HK-2 (cell line): ENCODE measurements at regions not wholly inside any gene's neighbourhood (a gene's known extent, or its start where the extent isn't known, plus 50 kb on each side); places are given as distances from the start of the nearest gene placed in this dataset.
"Not testable (repeated sequence)": the region's sequence is repeated elsewhere in the genome, so short reads cannot be mapped to it uniquely, and the experiment has no call there.

Experiments
- DNase-seq: peaks from one replicate; pipeline ENCODE4 v3.0.0-alpha.2; 2018; ENCODE audit not compliant: unreplicated experiment

DNA sequence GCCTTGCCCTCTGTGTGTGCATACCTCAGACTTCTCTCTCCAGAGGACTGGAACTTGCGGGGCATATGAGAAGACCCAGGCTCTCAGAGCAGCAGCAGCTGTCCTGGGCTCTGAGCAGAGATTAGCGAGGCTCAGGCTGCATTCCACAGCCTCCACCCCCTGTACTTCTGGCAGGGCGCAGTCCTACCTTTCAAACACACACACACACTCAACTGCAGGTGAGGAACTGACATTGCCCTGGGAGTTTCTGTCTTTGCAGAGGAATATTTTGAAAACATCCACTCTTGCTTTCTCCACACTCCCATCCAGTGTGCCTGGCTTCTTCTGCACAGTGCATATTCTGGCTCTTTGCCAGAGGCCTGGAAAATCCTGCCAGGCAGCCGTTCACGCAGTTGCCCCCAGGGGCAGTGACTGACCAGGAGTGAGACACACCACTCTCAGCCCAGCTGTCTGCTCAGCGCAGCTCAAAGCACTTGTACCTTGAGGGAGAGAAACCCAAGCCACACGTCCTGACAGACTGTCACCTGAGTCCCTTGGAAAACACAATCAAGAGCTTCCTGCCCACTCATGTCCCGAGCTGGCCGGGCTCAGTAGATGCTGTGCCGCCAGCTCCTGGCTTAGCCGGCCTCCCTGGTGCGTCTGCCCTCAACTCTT lies 460.8 kb downstream of the RNF144A start:
- DNase-seq, result no peak

DNA sequence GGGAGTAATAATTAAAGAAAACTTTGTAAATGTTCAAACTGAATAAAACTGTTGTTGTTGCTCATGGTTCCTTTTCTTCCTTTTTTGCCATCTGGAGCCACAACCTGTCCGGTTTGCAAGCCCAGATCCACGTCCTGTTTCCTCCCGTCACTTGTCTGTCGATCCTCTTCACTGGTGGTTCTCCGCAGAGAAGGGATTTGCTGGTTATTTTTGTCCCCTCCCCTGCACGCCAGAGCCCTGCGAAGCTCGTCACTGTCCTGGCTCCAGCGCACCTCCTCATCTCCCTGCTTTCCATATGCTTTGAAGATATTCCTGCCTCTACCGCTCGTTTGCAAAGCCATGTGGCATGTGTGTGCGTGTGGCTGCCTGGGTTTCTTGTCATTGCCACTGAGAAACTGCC lies 461.4 kb downstream of the RNF144A start:
- no peak for DNase-seq

DNA sequence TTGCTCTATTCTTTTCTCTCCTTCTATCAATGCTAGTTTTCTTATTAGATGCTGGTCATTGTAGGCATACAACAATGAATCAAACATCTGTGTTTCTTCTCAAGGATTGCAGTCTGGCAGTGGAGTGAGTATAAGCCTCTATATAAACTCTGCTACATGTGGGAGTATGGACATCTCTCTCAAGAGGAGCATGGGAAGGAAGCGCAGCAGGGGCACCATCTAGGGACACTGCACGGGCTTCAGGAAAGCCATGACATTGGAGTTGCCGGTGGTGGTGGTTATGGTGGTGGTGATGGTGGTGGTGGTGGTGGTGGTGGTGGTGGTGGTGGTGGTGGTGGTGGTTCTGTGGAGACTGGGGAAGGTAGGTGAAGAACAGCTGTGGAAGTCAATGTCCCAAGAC lies 462.6 kb downstream of the RNF144A start:
- DNase-seq, result no peak

DNA sequence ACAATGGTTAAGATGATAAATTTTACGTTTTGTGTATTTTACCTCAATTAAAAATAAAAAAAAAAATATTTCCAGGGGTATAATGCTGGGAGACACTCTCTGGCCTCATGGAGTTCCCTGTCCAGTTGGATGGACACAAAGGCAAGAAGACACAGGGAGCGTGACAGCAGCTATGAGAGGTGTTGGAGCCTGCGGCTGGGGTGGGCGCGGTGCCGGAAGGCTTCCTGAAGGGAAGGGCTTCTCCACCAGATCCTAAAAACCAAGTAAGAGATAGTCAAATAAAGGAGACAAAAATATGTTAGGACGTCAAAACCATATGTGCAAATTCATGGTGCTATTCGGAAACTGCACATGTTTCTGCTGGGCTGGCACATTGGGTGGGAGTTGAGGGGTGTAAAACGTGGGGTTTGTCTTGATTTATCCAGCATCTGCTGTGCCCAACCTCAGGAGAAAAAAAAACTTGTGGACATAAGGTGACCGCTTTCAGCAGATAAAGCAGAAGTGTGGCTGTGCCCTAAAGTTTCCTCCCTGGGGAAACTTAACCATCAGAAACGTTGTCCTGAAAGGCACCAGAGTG lies 467.6 kb downstream of the RNF144A start:
- no peak for DNase-seq

DNA sequence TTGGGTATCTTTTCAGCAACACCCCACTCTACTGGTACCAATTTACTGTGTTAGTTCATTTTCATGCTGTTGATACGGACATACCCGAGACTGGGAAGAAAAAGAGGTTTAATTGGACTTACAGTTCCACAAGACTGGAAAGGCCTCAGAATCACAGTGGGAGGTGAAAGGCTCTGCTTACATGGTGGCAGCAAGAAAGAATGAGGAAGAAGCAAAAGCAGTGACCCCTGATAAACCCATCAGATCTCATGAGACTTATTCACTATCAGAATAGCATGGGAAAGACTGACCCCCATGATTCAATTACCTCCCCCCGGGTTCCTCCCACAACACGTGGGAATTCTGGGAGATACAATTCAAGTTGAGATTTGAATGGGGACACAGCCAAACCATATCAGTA lies 473.1 kb downstream of the RNF144A start:
- DNase-seq, result not testable (repeated sequence)

DNA sequence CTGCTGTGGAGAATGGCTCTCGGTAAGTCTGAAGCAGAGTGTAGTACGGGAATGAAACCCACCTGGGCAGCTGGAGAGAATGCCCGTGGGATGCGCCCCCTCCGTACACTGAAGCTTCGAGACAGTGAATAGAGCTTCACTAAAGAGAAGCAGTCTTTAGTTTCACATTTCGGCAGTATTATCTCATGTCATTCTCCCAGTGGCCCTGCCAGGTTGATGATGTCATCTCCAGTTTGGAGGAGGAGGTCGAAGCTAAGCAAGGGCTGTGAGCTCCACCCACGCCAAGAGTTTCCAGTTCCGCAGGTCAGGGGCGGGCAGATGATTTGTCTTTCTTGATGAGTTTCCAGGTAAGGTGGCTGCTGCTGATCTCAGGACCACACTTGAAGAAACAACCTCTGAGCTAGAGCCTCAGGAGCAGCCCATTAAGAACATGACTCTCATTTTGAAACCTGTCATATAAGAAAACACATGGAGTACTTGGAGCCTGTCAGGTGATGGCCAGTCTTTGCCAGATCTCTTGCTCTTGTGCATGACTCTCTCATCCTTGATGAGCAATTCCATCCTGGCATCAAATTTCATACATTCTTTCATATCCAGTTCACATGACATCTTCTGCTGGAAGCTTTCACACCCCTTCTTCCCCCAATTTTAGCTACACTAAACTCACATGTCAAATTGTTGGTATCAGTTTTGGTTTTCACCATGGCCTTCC lies 475.0 kb downstream of the RNF144A start:
- DNase-seq, result no peak

DNA sequence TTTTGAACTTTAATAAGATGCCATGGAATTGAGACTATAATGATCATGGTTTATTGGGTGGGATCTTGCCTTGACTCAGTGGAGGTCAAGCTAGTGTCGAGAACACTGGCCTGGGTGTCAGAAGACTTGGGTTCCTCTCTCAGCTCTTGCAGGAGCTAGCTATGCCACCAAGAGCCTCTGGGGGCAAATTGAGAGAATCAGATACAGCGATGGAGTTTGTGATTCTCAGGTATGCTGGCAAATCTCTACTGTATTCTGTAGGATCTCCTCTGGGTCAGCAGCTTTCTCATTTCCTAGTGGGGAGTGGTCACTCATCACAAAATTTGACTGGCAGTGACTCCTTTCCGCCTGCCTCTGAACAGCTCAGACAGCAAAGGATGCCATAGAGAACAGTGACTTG lies 477.0 kb downstream of the RNF144A start:
- DNase-seq, result no peak

DNA sequence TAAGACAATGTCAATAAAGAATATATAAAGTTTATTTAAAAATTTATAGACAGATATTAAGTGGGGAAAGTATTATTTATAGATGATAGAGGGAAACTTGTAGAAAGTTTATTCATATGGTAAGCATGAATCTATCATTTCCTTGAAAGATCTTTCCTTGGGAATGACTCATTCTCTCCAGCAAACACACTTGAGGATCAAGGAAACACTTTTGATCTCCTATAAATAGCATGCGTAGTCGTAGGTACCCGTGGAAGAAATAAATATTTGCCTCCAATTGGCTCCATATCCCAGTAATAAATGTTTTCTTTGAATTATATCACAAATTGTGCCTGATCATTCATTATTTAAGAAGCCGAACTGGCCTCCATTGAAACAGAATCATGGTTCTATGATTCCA lies 483.4 kb downstream of the RNF144A start:
- DNase-seq, result no peak

DNA sequence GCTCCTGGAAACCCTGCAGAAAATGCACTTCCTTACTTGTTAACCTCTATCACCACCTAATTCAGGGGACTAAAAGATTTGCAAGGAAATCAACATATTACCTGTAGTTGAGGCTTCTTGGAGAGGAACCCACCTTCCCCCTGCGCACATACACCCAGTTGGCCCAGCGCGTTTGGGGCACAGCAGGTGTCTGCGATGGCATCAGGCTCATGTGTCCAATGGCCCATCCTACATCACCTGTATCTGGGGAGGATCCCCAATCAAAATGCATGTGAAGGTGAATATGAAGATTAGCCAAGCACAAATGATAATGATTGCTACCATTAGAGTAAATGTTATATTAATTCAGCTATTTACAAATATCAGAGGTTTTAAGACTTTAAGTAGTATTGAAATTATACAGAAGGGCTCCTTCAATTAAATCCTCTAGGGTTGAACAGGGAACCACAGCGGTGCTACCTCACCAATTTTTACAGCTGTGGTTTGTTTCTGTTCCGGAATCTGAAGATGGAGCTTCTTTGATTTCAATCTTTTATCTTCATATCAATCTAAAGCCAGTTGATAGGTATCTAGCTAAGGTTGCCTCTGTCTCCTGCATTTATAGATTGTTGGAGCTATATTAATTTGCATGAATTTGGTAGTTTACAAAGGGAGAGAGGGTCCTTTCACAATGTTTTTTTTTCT lies 486.0 kb downstream of the RNF144A start:
- DNase-seq, result no peak

DNA sequence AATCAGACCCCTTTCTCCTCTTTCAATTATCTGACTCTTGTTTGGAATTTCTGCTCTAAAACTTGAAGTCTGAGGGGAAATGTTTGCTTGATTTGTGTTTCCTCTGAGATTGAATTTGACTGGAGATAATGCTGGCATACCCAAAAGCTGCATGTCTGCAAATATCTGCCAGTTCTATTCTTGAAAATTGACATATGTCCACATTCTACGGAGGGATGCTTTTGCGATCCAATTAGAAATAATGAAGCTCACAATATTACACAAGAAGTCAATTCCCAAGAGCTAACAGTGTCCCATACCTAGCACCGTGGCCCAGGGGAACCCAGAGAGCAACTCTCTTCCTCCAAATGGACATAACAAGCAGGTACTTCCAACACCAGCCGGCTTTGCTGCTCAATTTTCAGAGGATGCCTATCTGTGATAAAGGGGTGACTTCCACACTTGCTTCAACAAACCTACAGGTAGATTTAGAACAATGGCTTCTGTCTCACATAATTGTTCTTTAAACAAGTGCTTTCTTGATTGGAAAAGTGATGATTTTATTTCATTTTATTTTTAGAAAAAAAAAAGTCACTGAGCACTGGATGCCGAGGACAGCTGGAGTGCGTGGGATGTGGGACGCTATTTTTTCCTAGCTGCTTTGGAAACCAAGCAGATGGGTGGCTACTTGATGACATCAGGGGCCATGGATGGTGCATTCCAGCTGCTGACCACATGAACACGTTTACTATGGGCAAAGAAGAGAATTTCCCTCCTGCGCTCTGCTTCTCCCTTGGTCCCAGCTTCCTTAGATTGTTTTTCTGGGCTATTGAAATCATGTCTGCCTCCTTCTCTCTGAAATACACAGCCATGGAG lies 488.9 kb downstream of the RNF144A start:
- DNase-seq, result no peak

DNA sequence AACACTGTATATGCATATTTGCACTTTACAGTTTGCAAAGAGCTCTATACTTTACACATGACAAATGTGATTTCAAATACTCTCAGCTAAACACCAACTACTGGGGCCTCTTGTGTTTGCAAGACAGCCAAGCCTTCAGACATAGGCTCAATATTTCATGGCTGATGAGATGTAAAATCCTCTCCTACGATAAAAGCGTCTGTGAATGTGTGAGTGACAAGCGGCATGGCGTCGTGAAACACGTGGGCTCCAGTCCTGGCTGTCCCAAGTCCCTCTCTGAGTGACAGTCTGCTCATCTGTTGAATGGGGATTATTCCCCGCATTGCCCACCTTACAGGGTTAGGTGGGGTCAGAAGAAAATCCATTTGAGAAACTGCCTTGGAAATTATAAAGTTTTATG lies 489.8 kb downstream of the RNF144A start:
- no peak for DNase-seq

DNA sequence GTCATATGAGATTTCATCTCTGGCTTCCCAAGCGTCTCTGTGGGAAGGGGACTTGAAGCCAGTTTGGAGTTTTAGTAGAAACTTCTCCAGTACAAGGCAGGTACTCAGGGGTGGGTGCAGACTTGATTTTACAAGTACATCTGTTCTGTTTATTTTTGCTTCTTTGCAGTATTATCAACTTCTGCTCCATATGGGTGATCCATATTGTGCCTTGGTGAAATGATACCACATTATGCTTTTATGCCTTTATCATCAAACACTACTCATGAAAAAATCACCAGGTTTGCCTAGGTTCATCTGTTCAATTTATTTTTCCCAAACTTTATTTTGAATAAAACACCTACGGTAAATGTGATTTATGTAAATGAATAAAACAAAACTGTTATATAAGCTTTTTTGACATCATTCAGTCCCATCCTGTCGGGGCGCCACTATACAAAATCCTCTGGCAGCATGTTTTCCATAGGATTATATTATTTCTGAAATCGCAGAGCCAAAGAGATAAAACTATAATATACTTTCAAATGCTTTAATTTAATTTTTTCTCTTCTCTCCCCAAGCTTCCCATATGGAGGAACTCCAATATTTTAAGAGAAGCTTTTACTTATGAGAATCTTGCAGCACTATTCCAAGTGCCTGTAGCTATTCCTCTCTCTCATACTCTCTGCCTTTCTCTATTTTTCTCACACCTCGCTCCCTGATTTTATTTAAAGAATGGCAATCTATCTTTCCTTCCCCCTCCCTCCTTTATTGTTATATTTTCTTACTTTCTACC lies 490.9 kb downstream of the RNF144A start:
- DNase-seq, result no peak

DNA sequence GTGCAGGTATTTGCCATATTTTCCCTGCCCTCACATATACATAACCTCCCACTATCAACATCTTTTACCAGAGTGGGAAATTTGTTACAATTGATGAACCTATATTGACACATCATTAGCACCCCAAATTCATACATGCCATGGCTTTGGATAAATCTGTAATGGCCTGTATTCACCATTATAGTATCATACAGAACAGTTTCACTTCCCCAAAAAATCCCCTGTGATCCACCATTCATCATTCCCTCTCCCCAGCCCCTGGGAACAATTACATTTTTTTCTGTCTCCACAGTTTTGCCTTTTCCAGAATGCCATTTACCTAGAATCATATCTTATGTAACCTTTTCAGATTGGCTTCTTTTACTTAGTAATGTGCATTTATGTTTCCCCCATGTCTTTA lies 494.5 kb downstream of the RNF144A start:
- DNase-seq, result no peak

DNA sequence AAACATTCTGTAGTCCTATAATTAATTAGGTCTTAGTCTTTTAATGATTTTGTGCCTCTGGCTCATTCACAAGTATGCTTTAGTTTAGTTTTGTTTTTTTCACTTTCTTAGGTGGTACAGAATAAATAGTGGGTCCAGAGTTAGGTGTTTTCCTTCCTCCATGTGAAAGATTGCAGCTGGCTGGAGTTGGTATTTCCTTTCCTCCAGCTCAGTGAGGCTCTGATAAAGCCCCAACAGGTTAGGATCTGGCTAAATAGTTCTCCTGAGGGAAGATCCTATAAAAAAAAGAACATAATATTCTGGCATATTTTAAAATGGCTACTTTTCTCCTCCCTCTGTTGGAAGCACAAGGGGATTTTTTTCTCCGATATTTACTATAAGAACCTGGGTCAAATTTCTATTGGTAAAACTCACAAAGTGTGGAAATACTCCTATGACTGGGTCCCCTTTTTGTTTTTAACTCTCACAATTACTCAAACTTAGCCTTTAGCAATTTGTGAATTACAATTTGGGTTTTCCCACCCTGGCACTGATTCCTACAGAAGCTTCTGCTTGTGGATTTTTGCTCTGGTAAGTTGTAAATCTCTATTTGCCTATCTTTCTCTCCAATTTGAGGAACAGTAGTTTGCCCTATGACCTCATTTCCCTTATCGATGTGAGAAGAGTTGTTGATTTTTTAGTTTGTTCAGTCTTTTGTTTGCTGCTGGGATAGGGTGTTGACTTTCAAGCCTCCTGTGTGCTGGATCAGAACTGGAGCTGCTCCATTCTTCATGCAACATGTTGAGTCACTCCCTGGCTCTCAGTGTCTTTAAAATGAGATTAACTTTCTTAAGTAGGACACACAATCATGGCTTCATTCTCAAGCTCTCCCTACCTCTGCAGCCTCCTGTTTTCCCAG lies 500.9 kb downstream of the RNF144A start:
- DNase-seq, result no peak

DNA sequence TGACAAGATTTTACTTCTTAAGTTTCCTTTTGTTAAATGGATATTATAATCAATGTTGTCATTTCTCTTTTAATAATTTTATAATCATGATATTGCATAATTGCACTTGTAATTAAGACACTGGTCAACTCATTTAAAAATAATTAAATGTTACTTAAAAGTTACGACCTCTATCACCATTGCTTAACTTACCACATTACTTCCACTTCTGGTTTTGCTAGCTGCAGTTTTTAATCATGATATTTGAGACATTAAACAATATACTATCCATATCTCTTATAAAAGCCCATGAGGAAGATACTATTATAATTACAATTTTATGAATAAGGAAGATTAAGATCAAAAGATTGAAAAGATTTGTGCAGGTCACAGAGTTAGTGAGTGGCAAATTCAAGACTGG lies 502.0 kb downstream of the RNF144A start:
- no peak for DNase-seq

DNA sequence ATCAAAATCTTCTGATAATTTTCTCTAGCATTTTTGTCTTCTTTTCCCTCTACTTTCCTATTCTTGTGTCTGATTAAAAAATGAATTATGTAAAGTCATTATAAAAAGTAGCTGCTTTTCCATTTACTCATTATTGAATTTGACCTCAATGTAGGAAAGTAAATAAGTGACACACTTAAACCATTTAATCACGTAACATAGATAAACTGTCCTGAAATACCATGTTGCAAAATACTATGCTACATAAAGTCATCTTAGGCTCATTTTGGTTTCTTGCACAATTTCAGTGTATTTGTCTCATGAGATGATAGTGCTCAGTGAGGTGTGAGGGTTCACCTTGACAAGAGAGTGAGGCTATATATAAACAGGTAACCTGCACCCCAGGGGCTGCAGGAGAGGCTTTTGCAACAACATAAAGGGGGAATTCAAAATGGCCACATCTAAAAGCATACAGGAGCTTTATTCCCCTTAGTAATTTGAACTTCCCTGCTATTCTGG lies 502.7 kb downstream of the RNF144A start:
- no peak for DNase-seq

DNA sequence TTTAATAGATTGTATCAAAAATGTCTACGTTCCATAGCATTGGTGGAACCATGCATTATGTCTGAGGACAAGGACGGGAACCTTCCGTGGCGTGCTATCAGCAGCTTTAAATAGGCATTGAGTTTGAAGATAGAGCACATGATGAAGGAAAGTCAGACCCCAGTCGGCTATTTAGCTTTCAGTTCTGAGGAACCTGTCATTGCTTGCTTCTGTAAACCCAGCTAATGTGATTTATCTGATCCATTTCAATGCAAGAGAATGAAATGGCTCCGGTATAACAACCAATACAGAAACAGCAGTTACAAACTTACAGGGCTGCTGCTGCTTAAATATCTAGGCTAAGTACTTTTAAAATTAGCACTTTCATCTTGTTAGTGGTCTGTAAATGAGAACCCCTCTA lies 503.3 kb downstream of the RNF144A start:
- no peak for DNase-seq

DNA sequence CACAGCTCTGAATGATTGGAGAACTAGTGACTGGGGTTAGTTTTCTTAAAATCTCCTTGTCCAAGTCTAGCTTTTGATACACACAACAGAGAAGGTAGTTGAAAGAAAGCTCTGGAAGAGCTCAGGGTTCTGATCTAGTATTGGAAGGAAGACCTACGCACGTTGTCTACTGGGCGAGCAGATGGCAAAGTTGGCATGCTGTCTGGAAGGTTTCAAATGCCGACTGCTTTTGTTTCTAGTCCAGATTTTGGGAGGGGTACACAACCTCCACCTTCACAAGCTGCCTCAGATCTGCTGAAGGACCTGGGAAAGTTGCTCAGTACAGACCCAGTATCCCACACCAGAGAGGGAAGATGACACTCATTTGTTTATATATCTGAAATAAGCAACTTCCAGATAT lies 507.3 kb downstream of the RNF144A start:
- DNase-seq, result no peak

DNA sequence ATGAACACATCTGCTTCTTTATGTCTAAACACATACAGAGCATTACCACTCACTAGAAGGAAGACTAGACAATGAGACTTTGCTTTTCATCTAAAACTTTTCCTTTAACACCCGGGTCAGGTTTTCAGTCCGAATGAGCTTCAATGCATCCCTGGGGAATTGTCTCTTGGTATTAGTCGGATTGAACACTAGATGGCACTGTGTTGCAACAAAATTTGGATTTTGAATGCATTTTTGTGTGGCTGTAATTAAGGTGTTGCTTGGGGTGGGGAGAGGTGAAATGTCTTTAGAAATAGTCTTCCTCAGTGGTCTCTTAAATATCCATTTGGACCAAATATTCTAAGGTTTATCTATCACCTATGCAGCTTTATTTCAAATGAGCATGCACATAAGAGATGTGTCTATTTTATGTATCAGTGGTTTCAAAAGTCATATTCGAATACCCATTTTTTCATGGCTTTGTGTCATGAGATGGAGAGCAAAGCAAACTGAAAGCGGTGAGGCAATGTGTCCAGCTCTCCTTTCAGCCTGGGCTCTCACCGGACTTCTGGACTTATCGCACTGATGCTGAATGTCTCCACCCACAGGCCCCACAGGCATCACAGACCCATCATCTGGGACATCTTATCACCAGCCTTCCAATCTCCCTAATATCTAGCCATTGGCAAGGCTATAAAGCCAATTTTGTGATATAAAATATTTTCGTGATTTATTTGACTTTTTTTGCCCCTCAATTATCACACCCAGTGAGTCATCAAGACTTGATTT lies 510.3 kb downstream of the RNF144A start:
- DNase-seq, result no peak
